H1 (cell line): ENCODE measurements at regions not wholly inside any gene's neighbourhood (a gene's known extent, or its start where the extent isn't known, plus 50 kb on each side); places are given as distances from the start of the nearest gene placed in this dataset.

Experiments
- ATF2 ChIP-seq: IDR thresholded peaks from 2 replicates; pipeline ENCODE4 v1.6.1; 2012; ENCODE audit warnings: low read length, inconsistent platforms
- ATF3 ChIP-seq: IDR thresholded peaks from 2 replicates; pipeline ENCODE4 v1.6.1; 2011; ENCODE audit warnings: low read depth, mild to moderate bottlenecking, low read length; ENCODE audit not compliant: insufficient read depth
- CHD1 ChIP-seq: IDR thresholded peaks from 2 replicates; pipeline ENCODE4 v1.6.1; 2012; ENCODE audit warnings: low read depth, low read length, improper control_type of control experiment
- E2F6 ChIP-seq: IDR thresholded peaks from 2 replicates; pipeline ENCODE4 v1.6.1; 2012; ENCODE audit warnings: inconsistent platforms
- KDM5A ChIP-seq: fragments of 200-600 bp; IDR thresholded peaks from 2 replicates; pipeline ENCODE4 v1.7.1; 2012; ENCODE audit warnings: mild to moderate bottlenecking, low read length, inconsistent platforms, mixed read lengths
- PHF8 ChIP-seq: fragments of 200-600 bp; sonication (generic); conservative IDR thresholded peaks from 2 replicates; pipeline ENCODE4 v1.7.1; 2012; ENCODE audit warnings: low read depth, mild to moderate bottlenecking, inconsistent platforms, low read length, moderate library complexity
- POLR2A ChIP-seq, 2 experiments: IDR thresholded peaks; 1 replicate in 1 of 2; 2 replicates in 1 of 2; pipeline ENCODE4 v1.6.1; 2011; ENCODE audit warnings: low read depth in 2 of 2, low read length in 2 of 2, mild to moderate bottlenecking in 2 of 2; ENCODE audit errors: control extremely low read depth in 1 of 2
- TF ChIP-seq, protein P1 (sequence below): fragments of 300-600 bp; sonication (generic); IDR thresholded peaks from 2 replicates; pipeline ENCODE4 v1.7.1; 2012; ENCODE audit warnings: low read length, moderate library complexity, mild to moderate bottlenecking, inconsistent platforms; ENCODE audit not compliant: insufficient replicate concordance

GRCh38 chr7:17486835-17487234 lies 188.4 kb downstream of the AHR start (continued):
- TF ChIP-seq, protein P1, sequence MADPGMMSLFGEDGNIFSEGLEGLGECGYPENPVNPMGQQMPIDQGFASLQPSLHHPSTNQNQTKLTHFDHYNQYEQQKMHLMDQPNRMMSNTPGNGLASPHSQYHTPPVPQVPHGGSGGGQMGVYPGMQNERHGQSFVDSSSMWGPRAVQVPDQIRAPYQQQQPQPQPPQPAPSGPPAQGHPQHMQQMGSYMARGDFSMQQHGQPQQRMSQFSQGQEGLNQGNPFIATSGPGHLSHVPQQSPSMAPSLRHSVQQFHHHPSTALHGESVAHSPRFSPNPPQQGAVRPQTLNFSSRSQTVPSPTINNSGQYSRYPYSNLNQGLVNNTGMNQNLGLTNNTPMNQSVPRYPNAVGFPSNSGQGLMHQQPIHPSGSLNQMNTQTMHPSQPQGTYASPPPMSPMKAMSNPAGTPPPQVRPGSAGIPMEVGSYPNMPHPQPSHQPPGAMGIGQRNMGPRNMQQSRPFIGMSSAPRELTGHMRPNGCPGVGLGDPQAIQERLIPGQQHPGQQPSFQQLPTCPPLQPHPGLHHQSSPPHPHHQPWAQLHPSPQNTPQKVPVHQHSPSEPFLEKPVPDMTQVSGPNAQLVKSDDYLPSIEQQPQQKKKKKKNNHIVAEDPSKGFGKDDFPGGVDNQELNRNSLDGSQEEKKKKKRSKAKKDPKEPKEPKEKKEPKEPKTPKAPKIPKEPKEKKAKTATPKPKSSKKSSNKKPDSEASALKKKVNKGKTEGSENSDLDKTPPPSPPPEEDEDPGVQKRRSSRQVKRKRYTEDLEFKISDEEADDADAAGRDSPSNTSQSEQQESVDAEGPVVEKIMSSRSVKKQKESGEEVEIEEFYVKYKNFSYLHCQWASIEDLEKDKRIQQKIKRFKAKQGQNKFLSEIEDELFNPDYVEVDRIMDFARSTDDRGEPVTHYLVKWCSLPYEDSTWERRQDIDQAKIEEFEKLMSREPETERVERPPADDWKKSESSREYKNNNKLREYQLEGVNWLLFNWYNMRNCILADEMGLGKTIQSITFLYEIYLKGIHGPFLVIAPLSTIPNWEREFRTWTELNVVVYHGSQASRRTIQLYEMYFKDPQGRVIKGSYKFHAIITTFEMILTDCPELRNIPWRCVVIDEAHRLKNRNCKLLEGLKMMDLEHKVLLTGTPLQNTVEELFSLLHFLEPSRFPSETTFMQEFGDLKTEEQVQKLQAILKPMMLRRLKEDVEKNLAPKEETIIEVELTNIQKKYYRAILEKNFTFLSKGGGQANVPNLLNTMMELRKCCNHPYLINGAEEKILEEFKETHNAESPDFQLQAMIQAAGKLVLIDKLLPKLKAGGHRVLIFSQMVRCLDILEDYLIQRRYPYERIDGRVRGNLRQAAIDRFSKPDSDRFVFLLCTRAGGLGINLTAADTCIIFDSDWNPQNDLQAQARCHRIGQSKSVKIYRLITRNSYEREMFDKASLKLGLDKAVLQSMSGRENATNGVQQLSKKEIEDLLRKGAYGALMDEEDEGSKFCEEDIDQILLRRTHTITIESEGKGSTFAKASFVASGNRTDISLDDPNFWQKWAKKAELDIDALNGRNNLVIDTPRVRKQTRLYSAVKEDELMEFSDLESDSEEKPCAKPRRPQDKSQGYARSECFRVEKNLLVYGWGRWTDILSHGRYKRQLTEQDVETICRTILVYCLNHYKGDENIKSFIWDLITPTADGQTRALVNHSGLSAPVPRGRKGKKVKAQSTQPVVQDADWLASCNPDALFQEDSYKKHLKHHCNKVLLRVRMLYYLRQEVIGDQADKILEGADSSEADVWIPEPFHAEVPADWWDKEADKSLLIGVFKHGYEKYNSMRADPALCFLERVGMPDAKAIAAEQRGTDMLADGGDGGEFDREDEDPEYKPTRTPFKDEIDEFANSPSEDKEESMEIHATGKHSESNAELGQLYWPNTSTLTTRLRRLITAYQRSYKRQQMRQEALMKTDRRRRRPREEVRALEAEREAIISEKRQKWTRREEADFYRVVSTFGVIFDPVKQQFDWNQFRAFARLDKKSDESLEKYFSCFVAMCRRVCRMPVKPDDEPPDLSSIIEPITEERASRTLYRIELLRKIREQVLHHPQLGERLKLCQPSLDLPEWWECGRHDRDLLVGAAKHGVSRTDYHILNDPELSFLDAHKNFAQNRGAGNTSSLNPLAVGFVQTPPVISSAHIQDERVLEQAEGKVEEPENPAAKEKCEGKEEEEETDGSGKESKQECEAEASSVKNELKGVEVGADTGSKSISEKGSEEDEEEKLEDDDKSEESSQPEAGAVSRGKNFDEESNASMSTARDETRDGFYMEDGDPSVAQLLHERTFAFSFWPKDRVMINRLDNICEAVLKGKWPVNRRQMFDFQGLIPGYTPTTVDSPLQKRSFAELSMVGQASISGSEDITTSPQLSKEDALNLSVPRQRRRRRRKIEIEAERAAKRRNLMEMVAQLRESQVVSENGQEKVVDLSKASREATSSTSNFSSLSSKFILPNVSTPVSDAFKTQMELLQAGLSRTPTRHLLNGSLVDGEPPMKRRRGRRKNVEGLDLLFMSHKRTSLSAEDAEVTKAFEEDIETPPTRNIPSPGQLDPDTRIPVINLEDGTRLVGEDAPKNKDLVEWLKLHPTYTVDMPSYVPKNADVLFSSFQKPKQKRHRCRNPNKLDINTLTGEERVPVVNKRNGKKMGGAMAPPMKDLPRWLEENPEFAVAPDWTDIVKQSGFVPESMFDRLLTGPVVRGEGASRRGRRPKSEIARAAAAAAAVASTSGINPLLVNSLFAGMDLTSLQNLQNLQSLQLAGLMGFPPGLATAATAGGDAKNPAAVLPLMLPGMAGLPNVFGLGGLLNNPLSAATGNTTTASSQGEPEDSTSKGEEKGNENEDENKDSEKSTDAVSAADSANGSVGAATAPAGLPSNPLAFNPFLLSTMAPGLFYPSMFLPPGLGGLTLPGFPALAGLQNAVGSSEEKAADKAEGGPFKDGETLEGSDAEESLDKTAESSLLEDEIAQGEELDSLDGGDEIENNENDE, result no peak
- no peak for TF ChIP-seq CHD1
- TF ChIP-seq POLR2A (IDR thresholded peaks at IDR 0.05; ENCODE audit: control extremely low read depth in 1 of 2, low read depth in 2 of 2, low read length in 2 of 2), result no peak
- TF ChIP-seq PHF8, result no peak
- no peak for TF ChIP-seq ATF3
- TF ChIP-seq ATF2, result no peak
- no peak for TF ChIP-seq KDM5A
- no peak for TF ChIP-seq E2F6
